GM19463 (cell line): ENCODE measurements at regions not wholly inside any gene's neighbourhood (a gene's known extent, or its start where the extent isn't known, plus 50 kb on each side); places are given as distances from the start of the nearest gene placed in this dataset.
"Not testable (repeated sequence)": the region's sequence is repeated elsewhere in the genome, so short reads cannot be mapped to it uniquely, and the experiment has no call there.

ENCODE experiments used
- ATAC-seq: cut with Tn5 transposase; IDR thresholded peaks from one replicate; pipeline ENCODE4 v1.9.1; 2021; ENCODE audit warnings: mild to moderate bottlenecking, moderate library complexity; ENCODE audit not compliant: unreplicated experiment

DNA sequence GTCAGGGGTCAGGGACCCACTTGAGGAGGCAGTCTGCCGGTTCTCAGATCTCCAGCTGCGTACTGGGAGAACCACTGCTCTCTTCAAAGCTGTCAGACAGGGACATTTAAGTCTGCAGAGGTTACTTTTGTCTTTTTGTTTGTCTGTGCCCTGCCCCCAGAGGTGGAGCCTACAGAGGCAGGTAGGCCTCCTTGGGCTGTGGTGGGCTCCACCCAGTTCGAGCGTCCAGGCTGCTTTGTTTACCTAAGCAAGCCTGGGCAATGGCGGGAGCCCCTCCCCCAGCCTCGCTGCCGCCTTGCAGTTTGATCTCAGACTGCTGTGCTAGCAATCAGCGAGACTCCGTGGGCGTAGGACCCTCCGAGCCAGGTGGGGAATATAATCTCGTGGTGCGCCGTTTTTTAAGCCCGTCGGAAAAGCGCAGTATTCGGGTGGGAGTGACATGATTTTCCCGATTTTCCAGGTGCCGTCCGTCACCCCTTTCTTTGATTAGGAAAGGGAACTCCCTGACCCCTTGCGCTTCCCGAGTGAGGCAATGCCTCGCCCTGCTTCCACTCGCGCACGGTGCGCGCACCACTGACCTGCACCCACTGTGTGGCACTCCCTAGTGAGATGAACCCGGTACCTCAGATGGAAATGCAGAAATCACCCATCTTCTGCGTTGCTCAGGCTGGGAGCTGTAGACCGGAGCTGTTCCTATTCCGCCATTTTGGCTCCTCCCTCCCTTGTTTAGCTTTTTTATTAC is 268.6 kb upstream of the SATB1 start:
- ATAC-seq, result not testable (repeated sequence)

DNA sequence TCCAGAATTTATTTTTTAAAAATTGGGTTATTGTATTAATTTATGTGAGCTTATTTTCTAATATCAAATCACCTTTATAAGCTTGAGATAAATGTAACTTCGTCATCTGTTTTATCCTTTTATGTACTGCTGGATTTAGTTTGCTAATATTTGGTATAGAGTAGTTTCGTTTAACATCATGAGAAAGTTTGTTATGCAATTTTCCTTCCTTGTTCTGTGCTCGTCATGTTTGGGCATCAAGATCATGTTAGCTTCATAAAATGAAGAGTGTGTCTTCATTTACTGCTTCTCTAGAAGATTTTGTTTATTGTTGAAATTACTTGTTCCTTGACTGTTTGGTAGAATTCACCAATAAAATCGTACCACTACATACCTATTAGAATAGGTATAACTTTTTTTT is 262.1 kb upstream of the SATB1 start:
- ATAC-seq, result no peak

DNA sequence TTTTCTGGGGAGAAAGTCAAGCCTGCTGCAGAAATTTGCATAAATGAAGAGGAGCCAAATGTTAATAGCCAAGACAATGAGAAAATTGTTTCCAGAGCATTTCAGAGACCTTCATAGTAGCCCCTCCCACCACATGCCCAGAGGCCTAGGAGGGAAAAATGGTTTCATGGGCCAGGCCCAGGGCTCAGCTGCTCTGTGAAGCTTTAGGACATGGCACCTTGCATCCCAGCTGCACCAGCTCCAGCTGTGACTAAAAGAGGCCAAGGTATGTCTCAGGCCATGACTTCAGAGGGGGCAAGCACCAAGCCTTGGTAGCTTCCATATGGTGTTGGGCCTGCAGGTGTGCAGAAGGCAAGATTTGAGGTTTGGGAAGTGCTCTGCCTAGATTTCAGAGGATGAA is 258.8 kb upstream of the SATB1 start:
- no peak for ATAC-seq

DNA sequence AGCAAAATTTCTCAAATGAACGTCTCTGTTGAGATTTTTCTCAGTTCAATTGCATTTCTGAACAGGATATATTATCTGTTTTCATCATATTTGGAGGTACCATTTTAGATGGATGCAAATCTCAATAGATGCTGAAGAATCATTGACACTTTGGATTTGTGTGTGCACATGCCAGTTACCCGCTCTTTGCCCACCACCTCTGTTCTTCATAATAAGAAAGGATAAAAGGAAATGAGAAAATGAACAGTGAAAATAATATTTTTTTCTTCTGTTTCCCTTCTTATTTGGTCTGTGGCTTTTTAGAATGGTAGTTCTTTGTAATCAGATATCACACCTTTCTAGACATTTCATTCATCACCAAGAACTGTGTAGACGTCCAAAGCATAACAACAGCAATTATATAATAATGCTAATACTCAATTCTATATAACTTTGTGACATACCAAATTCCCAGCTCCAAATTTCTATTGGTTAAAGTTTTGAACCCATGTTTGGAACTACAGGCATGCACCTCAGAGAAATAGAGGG is 256.7 kb upstream of the SATB1 start:
- ATAC-seq, result no peak

DNA sequence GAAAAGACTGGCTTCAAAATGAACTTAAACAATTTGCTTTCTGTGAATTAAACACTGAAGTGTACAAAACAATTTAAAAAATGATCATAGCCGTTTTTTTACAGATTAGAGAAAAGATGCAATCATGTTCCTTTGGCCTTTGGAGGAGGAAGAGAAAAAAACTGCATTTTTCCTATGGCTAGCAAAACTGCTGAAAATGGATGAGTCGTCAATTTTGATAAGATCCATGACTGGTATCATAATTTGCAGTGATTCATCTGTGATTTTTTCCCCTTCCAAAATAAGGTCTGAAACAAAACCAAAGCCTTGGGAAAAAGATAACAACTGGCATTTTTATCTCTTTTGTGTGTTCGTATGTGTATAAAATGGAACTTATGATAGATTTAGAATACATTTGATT is 255.6 kb upstream of the SATB1 start:
- no peak for ATAC-seq

DNA sequence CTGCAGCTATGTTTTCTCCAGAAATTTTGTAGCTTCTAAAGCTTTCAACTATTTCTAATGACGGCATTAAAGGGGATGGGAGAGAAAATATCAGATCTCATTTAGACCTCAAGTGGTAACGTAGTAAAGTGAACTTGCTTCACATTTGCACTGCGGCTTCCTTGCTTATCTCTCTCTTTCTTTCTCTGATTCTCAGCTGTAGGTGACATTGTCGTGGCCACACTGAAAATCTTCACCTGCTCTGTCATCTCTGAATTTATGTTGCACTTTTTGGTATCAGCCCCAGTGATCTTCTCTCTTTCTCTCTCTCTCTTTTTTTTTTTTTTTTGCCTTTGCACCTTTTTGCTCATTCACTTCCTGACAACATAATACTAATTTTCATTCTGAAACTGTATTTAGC is 254.1 kb upstream of the SATB1 start:
- no peak for ATAC-seq

DNA sequence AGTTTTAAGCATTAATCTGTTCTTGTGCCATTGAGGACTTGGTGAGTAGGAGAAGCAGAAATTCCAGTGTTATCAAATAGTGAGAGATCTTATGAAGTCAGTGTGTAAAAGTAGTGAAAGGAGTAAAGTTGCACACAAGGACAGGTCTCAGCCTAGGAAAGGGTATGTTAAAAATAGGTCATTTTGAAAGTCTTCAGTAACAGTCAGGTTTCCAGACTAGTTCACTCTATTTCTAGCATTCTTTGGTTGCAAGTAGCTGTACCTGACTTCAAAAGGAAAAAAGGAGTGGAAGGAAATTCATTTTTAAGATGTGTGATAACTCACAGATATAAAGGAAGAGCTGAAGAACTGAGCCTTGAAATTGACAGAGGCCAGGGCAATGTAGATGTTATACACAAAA is 250.1 kb upstream of the SATB1 start:
- ATAC-seq, result no peak

DNA sequence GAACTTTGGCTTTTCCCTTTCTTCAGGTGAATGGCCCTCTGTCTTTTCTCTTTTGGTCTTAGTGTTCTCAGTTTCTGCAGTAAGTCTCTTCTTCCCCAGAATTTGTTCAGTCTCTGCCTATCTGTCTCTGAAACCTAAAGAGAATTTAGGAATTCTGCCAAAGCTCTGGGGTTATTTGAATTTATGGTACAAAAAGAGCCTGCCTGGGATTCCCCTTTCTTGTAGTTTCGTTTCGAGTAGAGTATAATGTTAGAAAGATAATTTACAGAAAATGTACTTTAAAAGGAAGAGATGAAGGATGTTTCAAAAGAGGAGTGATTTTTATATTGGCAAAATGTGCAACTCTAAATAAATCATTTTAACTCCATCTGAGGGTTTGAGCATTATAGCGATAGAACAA is 247.4 kb upstream of the SATB1 start:
- ATAC-seq, result no peak

DNA sequence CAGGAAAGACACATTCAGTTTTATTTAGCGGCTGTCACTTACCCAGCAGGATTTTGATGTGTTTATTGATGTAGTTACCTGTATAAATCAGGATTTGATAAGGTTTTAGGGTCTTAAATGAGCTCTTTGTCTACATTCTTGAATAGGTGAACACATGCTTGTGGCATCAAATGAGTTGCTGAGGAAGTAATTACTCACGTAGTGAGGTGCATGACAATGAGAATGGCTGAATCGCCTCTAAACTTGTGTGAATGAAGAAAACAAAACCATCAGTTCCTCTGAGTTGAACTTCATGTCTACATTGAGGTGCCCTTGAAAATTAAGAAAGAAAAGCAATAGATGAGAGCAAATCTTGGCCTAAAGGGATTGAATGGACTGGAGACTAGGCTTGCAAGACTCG is 245.6 kb upstream of the SATB1 start:
- no peak for ATAC-seq

DNA sequence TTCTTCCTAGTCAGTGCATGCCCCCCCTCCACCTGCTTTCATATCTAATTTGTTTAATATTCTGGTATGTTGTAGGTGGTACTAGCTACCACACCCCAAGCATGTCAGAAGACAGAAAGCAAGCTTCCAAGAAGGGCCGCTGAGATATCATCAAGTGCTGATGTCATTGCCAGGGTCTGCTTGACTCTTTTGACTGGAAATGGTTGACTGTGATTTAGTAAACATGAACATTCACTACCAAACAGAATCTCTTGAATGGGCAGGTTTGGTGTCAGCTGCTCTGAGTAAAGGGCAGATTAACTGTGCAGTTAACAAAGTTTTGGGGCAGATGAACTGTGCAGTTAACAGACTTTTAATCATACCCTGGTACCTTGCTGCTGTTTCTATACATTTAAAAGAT is 244.2 kb upstream of the SATB1 start:
- ATAC-seq, result no peak

DNA sequence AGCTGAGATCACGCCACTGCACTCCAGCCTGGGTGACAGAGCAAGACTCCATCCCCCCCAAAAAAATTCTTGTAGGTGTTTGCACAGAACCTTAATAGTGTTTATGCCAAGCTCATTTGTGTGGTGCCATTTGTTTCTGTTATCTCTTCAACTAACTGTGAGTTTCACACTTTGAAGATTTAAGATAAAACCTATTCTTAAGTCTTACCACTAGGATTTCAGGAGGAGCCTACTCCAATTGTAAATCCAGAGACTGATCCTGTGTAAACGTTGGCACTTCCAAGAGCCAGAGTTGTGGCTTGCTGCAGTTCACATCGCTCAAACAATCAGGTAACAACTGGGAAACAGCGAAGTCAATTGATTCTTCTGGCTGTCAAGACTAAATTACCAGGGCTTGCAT is 242.4 kb upstream of the SATB1 start:
- no peak for ATAC-seq

DNA sequence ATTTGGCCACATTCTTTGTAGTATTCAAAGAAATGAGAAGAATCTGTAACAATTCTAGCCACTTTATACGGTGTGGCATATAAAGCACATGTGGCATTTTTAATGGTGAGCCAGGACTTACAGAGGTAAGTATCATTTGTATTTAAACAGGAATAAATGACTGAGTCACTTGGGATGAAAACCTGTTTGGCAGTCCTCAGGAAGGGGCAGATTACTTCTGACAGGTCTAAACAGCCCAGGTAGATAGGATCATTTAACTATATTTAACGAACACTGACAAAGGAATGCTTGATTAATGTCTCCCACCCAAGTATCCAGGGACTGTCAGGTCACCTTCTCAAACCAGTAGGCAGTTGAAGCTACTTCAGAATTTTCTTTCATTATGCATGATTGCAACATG is 241.5 kb upstream of the SATB1 start:
- ATAC-seq, result no peak

DNA sequence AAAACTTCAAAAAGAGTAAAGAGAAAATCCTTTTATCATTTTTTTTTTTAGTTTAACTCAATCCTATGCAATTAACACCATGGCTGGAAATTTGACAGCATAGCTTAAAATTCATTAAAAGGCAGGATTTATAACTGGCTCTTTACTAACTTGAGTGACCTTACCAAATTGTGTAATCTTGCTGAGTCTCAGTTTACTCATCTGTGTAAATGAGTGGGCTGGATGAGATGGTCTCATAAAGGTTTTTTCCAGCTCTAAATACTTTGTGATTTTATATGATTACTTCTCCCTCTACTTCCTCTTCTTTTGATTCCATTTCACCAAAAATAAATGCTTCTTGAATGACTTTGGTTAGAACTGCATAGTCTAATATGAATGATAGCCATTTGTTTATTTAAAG is 234.9 kb upstream of the SATB1 start:
- ATAC-seq, result no peak

DNA sequence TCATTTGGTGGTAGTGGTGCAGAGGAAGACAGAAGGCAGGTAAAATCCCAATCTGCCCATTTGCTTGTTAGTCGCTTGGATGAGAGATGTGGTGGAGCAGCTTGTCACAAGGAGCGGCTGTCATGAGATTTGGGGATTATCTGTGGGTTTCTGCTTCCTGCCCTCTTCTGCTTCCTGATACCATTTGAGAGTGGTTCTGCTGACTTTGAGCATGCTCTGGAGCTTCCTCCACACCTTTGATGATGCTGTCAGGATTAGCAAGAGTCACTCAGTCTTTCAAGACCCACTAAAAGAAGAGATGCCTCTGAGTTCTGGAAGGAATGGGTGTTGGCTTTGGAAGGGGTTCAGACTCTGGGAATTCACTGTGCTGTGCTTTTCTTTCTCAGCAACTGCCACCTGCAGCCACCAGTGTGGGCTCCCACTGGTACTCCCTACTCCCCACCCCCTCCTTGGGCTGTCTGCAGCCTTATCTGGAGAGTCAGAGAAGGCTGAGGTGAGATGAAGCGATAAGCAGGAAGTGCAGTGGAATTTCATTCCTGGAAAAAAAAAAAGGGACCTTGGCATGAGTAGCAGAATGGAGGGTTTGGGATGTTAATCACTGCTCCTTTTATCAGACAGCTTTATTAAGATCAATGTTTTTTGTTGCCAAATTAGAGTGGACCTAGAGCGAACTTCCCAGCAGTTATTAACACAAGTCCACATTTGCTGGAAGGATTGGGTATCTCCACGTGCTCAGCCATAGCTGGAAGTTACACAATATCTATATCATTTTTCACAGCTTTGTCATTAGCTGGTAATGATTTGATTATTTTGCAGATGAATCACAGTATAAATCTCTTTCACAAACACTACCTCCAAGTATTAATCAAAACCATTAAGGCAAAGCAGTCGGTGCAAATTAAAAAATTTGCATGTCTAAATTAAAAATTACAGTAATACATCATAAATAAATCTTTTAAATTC is 233.0 kb upstream of the SATB1 start:
- no peak for ATAC-seq

DNA sequence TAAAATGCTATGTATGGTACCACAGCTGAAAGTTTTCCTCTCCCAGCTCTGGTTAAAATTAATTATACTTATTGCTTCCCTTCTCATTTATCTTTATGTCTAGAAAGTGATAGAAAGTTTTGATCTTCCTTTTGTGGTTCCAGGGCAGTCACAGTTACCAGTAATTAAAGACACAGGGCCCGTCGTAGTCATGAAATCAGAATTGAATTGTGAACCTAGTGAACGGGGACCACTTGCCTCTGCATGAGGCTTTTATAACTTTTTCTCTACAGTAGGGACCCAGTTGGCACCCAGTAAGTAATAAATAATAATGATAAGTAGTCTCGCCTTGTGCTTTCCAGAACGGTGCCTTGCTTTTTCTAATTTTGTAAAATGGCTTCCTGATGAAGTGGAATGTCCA is 231.7 kb upstream of the SATB1 start:
- ATAC-seq, result no peak

DNA sequence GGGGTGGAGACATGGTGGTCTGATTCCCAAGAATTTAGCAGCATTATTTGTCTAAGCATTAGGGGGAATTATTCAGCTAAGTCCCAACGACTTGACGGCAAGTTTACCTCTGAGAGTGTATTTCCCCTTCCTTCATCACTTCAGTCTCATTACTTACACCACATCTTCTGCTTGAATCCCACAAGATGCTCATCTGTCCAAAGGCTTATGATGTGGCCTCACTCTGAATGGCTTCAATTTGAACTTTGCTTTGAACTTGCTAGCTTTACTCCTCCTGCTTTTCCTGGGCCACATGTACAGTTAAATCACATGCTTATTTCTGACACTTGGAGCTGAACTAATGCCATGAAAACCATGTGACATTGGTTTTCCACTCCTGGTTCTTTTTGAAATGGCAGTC is 231.3 kb upstream of the SATB1 start:
- ATAC-seq, result no peak

DNA sequence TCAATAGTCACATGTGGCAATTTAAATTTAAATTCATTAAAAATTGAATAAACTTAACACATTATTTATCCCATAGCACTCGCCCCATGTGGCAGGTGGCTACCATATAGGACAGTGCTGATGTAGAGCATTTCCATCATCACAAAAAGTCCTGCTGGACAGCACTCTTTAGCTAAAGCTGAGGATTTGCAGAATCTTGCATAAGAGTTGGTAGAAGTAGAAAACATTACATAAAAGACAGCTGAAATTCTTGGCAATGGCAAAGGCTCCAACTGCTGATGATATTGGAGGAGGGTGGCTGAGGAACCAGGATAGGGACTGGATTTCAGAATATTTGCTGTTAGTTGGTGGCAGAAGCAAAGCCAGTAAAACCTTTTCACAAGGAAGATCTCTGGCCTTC is 230.7 kb upstream of the SATB1 start:
- ATAC-seq, result no peak

DNA sequence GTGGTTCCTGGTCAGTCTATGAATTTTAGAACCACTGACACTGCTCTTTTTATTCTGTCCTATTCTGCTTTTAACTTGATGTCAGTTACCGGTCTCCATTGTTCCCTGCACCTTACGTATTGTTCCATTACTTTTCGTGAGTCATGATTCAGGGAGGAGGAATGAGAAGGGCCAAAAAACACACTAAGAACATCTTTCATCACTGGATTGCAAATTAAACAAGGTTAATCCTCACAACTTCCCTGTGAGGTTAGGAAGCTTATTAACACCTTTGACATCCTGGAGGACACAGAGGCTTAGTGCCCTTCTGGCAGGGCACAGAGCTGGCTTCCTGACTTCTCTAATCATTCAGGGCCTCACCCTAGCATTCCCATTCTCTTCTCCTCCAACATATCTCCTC is 227.6 kb upstream of the SATB1 start:
- no peak for ATAC-seq

DNA sequence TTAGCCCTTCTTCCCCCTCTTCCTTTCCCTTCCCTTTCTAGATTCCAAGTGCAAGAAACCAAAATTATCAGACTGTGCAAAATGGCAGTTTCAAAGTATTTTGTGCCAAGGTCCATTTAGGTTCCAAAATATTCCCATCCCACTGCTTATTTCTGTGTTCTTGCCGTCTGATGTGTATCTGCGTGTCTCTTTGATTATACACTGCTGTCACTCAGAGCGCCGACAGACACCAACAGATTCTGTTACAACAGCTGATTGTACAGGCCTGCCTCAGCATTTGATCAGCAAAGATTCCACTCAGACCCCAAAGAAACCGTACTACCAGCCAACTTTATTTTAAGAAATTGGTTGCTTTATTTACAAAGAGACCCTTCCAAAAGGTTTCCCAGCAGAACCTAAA is 225.6 kb upstream of the SATB1 start:
- ATAC-seq, result no peak

DNA sequence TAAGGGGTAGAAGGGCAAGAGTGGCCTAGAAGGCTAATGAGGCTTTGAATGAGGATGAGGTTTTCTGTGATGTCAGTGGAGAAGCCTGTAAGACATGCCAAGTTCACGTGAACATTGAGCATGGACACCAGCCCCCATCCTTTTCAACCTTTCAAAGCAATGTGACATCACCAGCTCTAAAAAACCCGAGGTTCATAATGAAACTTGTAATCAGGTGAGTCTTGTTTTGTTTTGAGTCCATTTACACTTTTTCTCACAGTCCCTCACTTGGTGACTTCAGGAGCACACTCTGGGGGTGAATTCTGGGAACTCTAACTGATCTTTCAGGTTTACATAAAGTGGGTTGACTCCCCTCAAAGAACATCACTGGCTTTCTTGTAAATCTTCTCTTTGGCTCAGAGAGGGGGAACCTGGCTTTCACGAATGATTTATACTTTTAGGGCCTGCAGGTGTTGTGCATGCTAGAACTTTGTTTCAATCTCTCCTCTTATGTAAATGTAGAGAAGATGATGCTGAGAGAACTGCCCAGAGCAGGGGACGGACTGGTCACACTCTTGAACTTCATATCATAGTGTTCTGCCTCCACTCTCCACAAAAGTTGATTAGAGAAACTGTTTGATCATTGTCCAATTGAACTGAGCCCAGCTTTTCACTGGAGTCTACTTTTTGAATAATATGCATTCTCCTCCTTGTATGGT is 224.7 kb upstream of the SATB1 start:
- peak; percentile 89 for ATAC-seq

DNA sequence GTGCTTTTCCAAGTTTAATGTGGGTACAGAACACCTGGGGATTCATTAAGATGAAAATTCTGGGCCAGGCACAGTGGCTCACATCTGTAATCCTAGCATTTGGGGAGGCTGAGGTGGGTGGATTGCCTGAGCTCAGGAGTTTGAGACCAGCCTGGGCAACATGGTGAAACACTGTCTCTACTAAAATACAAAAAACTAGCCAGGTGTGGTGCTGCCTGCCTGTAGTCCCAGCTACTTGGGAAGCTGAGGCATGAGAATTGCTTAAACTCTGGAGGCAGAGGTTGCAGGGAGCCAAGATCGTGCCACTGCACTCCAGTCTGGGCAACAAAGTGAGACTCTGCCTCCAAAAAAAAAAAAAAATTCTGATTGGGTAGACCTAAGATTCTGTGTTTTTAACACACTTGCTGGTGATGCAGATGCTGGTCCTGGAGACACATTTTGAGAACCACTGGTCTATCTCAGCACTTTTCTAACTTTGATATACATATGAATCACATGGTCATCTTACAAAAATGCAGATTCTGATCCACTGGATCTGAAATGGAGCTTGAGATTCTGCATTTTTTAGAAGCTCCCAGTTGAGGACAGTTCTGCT is 223.8 kb upstream of the SATB1 start:
- ATAC-seq, result no peak
